Inflammatory macrophage (primary cell): ENCODE measurements at regions not wholly inside any gene's neighbourhood (a gene's known extent, or its start where the extent isn't known, plus 50 kb on each side); places are given as distances from the start of the nearest gene placed in this dataset.
"Not testable (repeated sequence)": the region's sequence is repeated elsewhere in the genome, so short reads cannot be mapped to it uniquely, and the experiment has no call there.

Experiments used
- DNase-seq, 2 donors: peaks; one replicate each; pipeline ENCODE4 v3.0.0-alpha.2; 2020 to 2022

DNA sequence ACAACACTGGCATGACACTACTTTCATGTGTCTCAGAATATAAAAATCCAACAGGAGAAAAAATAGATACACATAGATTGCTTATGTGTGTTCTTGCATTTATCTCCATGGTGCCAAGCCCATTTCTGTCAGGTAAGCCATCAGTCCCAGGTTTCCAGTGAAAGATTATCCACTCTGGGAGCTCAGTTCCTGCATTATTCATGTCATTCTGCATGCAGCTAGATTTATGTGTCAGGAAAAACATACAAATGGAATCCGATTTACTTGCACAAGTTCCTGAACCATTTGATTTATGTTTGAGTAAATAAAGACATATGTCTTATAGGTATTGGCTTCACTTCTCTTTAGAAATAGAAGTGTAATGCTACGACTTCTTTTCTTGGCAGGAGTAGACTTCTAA is 569.7 kb downstream of the KCNJ2 start:
- DNase-seq = no peak

DNA sequence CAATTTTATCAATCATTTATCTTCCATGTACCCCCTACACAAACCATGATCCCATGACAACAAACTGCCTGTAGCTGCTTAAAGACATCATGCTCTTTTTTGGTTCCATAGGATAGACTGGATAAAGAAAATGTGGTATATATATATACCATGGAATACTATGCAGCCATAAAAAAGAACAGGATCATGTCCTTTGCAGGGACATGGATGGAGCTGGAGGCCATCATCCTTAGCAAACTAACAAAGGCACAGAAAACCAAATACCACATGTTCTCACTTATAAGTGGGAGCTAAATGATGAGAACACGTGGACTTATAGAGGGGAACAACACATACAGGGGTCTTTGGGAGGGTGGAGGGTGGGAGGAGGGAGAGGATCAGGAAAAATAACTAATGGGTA is 577.2 kb downstream of the KCNJ2 start:
- not testable (repeated sequence) for DNase-seq

DNA sequence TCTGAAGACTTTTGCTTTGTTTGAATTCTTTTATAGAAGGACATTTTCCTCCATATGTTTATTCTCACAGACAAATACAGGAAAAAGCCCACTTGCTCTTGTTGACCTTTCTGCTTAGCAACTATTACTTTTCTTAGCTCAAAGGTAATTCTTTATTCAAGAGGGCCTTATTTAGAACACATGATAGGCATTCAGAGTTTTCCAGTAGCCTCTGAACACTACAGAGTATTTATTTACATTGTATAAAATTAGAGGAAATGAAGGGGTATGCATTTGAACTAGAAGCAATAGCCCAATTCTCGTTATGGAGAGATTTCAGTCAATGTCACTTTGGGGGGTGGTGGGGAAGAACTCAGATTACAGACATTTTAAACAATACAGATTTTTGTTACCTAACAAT is 581.7 kb downstream of the KCNJ2 start:
- DNase-seq = no peak

DNA sequence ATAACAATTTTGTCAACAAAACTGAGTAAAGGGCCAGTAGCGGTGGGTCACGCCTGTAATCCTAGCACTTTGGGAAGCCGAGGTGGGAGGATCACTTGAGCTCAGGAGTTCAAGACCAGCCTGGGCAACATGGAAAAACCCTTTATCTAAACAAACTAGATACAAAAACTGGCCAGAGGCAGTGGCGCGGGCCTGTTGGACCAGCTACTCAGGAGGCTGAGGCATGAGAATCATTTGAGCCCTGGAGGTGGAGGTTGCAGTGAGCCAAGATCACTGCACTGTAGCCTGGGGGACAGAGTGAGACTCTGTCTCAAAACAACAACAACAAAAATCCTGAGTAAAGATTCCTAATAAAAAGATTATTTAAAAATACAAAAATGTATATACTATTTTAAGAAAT is 583.1 kb downstream of the KCNJ2 start:
- not testable (repeated sequence) for DNase-seq

DNA sequence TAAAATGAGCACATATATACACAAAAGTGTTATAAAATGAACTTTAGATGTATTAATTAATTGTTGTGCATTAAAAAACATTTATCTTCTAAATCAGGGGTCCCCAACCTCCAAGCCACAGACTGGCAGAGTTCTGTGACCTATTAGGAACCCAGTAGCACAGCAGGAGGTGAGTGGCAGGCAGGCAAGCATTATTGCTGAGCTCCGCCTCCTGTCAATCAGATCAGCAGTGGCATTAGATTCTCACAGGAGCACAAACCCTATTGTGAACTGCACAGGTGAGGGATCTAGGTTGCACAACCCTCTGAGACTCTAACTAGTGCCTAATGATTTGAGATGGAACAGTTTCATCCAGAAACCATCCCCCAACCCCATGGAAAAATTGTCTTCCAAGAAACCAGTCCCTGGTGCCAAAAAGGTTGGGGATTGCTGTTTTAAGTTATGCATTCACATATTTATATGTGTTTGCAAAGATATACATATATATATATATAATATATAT is 583.7 kb downstream of the KCNJ2 start:
- DNase-seq = no peak

DNA sequence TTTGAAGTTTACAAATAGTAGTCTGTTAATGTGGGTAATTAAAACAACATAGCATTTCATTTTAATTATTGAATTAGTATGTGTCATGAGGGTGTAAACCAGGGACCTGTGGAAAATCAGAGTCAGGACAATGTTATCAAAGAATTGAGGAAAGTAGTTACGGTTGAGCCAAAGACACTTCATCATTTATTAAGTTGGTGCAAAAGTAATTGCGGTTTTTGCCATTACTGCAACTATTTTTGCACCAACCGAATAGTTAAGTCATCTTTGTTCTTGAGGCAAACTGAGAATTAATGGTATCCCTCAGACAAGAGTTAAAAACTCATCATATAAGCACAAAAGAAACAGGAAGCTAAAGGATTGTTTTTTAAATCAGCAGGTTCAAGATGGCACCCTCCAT is 593.7 kb downstream of the KCNJ2 start:
- DNase-seq = no peak

DNA sequence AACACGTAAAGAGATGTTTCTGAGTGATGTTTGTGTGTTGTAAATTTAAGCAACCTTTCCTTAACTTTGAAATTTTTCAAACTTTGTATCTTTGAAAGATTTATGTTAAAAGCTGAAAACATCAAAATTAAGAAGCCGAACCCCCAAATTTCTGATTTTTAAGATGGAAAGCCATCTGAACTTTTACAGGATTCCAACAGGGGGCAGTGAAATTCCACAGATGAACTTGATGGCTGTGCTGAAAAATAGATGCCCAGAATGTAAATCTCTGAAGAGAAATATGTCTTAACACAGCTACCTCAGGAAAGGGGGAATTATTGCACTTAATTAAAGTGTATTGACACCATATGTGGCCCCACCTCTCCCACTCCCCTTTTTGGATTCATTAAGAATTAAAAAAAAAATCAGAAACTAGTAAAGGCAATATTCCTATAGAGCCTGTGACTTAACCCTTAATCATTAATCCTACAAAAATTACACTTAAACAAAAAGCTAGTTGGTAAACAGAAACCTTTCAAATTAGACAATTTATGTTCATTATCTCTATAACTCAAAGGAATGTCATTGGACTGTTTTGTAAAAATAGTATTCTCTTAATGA is 597.9 kb downstream of the KCNJ2 start:
- peak; percentile 22 to 31 for DNase-seq

DNA sequence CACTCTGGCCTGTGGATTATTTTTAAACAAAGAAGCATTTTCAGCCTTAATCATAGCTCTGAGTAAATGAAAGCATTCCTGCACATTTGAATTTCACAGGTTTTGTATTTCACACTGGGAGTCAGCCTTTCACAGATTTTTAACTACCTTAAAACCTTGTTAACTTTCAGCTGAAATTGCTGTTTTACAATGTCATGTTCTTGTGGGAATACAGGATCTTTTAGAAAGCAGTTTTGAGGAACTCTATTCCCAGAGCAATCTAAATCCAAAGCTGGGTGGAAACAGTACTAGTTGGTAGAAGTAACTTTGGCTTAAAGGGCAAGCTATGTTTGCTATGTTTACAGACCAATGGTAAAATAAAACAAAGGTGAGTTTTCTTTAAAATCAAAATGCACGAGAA is 600.6 kb downstream of the KCNJ2 start:
- no peak for DNase-seq

DNA sequence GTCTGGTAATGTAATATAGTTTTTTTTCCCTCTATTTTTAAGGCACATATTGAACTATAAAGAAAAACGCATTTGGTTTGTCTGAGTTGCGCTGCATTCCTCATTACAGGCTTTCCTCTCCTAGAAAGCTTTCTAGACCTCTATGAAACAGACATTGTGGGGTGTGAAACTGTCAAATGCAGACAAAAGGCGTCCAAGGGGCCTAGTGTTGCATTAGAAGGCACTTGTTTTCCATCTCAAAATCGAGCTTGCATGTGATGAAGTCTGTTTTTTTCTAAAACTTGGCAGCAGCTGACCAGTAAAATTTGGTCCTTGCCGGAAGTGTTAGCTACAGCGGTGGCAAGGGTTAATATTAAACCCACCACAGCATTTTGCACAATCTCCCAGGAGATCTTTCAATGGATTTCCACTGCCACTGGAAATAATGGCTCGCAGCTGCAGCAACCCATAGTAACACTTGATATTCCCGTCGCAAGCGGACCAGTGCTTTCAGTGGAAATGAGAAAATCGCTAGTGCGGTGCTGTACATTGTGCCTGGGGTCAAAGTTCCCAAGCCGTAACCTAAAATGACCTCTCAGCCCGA is 602.6 kb downstream of the KCNJ2 start:
- DNase-seq = no peak

DNA sequence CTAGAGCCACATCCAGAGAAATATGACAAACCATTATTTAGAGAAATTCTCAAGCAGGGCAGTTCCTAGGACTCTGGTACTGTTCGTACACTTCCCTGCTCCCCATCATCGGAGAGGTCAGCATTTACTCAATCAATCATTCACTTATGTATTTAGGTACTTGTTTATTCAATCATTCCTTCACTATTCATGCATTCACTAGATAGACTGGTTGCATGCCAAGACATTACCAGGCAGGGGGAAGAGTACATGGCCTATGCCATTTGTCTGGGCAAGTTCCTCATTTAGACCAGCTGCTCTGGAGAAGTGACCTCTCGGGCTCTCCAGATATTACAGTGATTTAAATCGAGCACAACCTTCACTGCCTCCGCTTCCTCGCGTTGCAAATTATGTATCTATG is 603.4 kb downstream of the KCNJ2 start:
- DNase-seq = no peak

DNA sequence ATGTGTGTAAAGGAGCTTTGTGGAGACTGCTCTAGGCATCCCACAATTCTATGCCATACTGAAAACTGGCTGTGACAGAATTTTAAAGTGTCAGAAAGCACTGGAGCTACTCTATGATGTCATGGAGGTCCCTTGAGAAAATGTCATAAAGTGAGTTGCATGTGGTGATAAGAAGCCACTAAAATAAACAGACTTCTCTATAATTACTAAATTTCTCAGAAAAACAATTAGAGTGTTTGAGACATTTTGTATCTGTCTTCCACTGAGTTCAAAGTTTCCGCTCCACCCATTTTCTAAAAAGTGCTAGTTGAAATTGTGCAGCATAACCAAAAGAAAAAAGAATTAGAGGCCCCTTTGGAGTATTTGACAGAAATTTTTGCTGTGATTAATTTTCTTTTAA is 603.9 kb downstream of the KCNJ2 start:
- no peak for DNase-seq

DNA sequence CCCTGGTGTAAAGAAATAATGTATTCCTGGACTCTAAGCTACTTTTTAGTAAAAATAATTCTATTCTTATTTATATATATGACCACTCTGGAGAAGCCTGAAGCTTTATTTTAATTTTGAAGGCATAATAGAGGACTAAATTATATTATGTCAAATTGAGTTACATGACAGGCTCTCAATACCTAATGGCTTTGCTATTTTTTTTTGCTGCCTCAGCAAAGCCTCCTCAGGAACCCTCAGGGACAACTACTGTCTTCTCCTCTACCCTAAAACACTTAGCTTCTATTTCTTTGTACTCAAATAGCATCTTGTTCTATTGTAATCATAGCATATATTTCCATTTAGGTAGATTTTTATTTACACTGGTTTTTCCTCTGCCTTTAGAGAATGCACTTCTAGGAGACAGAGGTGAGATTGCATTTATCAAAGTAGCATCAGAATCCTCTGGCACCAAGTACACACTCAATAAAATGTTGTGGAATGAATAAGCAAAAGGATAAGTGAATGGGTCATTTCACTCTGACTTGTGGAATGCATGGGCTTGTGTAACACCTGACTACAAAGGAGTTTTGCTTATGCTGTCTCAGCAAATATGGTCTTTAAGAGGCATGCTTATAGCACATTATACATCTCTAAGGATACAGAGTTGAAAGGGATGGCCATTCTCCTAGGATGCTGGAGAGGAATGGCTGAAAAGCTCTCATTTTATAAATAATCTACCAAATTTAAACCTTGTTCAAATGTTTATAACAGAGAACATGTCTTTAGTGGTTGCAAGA is 605.2 kb downstream of the KCNJ2 start:
- DNase-seq = no peak

DNA sequence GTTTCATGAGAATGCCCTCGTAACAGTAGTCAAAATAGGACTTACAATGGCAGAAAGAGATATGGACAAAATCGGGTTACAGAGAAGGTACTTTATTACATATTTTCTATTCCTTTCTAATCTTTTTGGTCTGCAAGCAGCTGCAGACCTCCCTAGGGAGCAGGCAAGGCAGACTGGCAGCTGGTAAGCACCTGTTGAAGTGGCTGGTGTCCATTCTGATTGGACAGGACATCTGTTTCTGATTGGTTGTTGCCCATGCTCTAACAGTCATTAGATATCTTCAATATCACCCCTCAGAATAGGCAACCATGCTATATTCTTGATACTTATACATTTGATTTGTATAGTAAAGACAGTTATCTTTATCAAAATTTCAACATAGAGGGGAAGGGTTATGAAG is 606.3 kb downstream of the KCNJ2 start:
- DNase-seq = no peak

DNA sequence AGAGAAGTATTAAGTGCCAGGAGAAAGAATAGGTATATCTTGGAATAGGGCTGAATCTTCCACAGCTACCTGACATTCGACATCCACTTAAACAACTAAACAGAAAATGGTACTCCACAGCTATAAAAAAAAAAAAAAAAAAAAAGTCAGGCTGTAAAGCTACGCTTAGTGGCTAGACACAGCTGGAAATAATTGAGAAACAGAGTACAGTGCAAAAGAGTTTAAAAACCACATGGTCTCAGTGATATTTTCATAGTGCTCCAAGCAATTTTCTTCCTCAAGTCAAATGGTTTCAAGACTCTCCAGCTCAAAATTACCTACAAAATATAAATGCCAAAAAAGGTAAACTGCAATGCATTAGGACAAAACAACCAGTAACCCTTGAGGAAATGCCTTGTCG is 607.1 kb downstream of the KCNJ2 start:
- DNase-seq = no peak

DNA sequence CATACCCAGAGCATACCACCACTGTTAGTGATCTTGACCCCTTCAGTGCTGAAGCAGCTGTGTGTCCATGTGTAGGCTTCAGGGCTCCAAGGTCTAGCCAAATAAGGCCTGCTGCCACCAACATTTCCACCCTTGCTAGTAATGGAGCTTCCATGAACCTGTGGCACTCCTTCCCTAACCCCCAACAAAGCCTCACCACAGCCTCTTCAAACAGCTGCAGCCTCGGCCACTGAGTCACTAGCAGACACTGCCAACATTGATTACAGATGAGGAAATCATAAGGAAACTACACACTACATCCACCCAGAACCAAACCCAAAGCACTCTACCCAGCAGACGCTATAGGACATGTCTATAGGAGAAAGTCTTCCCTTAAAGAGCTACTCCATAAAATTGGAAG is 610.7 kb downstream of the KCNJ2 start:
- DNase-seq = no peak

DNA sequence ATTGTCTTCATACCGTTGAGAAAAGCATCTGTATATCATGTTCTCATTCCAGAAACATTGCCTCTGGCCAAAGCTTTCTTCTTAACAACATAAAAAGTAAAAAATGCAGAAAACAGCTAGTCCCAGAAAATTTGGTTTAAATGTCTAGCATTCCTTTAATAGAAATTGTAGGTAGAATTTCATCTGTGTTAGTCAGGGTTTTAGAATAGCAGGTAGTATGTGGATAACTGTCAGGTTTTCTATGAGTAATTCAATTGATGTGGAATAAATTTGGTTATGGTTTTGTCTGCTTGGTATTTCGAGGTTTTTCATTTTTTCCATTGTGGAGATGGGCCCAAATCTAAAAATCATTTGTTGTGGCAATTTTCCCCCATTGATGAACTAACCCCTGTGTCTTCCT is 616.7 kb downstream of the KCNJ2 start:
- DNase-seq = no peak

DNA sequence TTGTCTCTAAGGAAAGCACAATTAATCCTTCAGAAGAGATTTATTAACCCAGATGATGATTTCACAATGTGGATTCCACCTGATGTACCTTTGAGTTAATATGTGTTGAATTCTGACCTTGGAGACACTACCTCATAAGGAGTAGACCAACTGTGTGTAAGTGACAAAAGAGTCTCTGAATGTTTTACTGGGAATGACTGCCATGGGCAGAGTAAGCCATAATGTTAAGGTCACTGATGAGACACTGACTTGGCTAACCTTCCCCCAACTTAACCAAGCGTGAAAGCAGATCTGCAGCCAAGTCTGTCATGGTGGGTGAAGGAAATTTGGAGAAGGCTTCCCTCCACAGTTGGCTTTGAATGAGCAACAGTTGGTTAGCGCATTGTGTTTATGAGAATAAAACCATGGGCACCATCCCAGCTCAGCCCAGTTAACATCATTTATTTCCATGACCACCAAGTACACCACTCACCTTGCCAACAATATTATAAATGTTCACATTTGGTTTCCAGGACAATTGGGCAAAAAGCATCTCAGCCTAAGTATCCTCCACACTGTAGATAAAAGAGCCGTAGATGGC is 618.5 kb downstream of the KCNJ2 start:
- no peak for DNase-seq

DNA sequence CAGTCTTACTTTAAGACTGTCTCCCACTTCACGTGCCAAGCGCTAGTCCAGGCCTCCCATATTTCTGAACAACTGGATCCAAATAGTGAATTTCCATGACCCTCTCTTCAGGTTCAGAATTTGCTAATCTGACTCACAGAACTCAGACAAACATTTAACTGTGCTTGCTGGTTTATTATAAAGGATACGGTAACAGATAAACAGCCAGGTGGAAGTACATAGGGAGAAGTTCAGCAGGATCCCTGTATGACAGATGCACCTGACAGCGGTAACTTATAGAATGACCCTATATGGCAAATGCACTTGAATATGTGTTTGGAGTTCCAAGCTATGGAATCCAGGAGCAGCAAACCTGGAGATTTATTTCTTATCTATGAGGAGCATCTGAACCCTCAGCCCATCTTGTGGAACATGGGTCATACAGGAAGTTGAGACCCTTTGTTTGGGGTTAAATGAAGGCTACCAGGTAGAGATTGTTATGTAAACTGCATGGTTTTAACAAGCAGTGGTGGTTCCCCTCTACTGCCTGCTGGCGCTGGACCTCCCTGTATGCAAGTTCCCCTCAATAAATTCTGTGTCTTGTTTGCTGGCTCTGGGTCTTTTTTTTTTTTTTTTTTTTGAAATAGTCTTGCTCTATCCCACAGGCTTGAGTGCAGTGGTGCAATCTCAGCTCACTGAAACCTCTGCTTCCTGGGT is 622.6 kb downstream of the KCNJ2 start:
- no peak for DNase-seq

DNA sequence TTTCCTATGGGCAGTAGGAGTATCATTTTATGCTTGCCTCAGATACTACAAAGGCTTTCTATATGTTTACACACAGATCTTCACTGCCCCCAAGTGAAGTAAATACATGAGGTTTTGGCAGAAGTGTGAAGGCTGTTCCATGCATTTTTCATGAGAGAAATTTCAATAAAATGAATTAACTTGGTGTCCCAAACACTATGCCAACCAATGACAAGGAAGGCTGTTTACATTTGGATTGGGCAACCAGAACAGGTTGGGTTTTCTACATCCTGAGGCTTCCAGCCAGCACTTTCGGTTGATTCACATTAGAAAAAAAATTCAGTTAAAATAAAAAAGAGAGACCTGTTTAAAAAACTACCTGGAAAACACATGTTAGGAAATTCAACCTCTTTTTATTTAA is 625.4 kb downstream of the KCNJ2 start:
- no peak for DNase-seq

DNA sequence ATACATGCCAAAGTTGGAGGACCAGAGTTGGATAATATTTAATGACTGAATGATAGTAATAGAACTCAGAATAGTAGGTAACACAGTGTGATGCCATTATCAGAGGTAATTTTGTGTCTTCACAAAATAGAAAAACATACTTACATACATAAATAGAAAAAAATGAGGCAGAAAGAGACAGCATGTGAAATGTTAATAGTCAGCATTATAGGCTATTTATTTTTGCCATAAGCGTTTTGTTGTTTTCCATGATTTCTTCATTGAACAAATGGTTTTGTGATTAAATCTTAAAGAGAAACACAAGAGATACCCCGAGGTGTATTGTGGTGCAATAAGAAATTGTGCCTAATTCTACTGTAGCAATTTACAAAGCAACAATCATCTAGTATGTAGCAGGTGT is 626.3 kb downstream of the KCNJ2 start:
- DNase-seq = no peak

DNA sequence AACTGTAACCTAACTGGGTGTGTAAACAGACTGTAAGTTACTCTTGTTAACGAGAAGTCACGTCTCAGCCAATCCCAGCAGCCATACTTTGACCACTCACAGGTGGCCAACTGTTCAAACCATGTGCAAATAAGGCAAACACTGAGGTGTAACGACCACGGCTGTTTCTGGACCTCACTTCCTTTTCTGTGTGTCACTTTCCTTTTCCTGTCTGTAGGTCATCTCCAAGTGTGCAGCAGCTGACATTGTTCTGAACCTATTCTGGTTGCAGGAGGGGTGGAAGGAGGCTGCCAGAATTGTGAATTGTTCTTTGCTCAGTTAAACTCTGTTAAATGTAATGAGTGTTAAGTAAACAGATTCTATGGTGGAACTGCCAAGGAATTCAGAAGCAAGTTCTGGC is 627.4 kb downstream of the KCNJ2 start:
- no peak for DNase-seq

DNA sequence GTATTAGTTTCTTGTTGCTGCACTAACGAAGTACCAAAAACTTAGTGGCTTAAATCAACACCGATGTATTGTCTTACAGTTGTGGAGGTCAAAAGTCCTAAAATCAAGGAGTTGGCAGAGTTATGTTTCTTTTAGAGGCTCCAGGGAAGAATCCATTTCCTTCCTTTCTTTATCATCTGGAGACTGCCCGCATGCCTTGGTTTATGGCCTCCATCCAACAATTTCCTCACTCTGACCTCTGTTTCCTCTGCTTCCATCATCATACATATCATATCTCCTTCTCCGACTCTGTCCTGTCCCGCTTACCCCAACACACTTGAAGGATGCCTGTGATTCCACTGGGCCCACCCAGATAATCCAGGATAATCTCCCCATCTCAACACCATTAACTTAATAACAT is 627.8 kb downstream of the KCNJ2 start:
- no peak for DNase-seq

DNA sequence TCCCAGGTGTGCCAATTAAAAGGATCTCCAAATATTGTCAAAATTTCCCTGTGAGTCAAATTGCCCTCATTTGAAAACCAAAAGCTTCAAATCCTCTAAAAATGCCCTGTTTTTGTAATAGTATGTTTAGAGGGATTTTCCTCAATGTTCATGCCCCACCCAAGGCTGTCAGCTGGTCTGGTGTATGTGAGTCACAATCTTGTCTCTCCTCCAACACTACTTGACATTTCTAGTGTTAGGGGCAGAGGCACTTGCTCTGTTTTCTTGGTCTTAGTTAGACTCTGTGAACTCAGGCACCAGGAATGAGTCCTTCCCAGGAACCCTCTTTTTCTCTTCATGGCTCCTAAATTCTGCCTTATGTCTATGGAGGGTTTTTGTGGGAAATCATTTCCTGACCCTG is 634.8 kb downstream of the KCNJ2 start:
- DNase-seq = no peak
